NB4 (cell line): ENCODE measurements at regions not wholly inside any gene's neighbourhood (a gene's known extent, or its start where the extent isn't known, plus 50 kb on each side); places are given as distances from the start of the nearest gene placed in this dataset.

Source experiments
- POLR2A ChIP-seq: IDR thresholded peaks from 2 replicates; pipeline ENCODE4 v1.6.1; 2011; ENCODE audit warnings: mild to moderate bottlenecking; ENCODE audit not compliant: insufficient read length; ENCODE audit errors: extremely low read depth
- TF ChIP-seq, protein P1 (sequence below): IDR thresholded peaks from one replicate; pipeline ENCODE4 v1.5.1; 2012; ENCODE audit warnings: low read depth, low read length
- TF ChIP-seq, protein P2 (sequence below): IDR thresholded peaks from 2 replicates; pipeline ENCODE4 v1.6.1; 2011; ENCODE audit warnings: low read depth, low read length

- TF ChIP-seq, protein P1, sequence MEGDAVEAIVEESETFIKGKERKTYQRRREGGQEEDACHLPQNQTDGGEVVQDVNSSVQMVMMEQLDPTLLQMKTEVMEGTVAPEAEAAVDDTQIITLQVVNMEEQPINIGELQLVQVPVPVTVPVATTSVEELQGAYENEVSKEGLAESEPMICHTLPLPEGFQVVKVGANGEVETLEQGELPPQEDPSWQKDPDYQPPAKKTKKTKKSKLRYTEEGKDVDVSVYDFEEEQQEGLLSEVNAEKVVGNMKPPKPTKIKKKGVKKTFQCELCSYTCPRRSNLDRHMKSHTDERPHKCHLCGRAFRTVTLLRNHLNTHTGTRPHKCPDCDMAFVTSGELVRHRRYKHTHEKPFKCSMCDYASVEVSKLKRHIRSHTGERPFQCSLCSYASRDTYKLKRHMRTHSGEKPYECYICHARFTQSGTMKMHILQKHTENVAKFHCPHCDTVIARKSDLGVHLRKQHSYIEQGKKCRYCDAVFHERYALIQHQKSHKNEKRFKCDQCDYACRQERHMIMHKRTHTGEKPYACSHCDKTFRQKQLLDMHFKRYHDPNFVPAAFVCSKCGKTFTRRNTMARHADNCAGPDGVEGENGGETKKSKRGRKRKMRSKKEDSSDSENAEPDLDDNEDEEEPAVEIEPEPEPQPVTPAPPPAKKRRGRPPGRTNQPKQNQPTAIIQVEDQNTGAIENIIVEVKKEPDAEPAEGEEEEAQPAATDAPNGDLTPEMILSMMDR, result no peak
- TF ChIP-seq POLR2A, result no peak
- TF ChIP-seq, protein P2, sequence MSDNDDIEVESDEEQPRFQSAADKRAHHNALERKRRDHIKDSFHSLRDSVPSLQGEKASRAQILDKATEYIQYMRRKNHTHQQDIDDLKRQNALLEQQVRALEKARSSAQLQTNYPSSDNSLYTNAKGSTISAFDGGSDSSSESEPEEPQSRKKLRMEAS, result no peak
Observed at GRCh38 chr9:16206518-16206917, 653.7 kb downstream of the CCDC171 start.
